ENCODE measurements at regions not wholly inside any gene's neighbourhood (a gene's known extent, or its start where the extent isn't known, plus 50 kb on each side); places are given as distances from the start of the nearest gene placed in this dataset.

DNA sequence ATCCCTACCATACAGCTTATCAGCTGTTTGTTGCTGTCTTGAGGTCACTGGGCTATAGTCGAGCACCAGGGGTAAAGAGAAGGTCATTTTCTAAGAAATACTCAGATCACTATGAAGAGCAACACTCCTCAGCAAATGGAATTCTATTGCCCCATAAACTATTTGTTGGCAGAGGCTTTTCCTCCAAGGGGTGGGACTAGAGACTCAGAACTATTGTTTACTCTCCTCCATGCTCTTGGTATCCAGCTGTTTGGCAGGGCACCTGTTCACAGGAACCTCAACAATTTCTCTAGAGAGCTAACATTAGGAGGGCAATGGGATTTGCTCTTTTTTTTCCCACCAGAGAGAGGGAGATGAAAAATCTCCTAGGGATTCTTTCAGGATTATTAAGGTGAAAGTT, 249.1 kb upstream of the SPRED2 start:
- Mint-ChIP-seq H3K36me3 (peaks cover 3% of the 10 kb centered on the region; the same call in 1 of the 2 replicates), H3K27me3 (ENCODE audit: low read depth) (no peaks in the 10 kb centered on the region), H3K4me1 (peaks cover 12% of the 10 kb centered on the region), H3K4me3 (no peak overlapping the region), H3K9me3 (peaks cover 23% of the 10 kb centered on the region), H3K27ac (no peak overlapping the region)
- POLR2A ChIA-PET, result no interaction called here
- CTCF ChIA-PET, result interaction anchor here (1.2 to 1.6 kb wide), 2 partner anchors 29 to 41 kb away, joined by 4 to 9 read pairs; no protein-coding TSS in a partner anchor
- TF ChIP-seq ZNF396 (CRISPR knock-in tag; IDR thresholded peaks at IDR 0.05; ENCODE audit: borderline replicate concordance), result no peak
- TF ChIP-seq ZNF138 (CRISPR knock-in tag; conservative IDR thresholded peaks at IDR 0.05), result no peak
- TF ChIP-seq, protein P1, sequence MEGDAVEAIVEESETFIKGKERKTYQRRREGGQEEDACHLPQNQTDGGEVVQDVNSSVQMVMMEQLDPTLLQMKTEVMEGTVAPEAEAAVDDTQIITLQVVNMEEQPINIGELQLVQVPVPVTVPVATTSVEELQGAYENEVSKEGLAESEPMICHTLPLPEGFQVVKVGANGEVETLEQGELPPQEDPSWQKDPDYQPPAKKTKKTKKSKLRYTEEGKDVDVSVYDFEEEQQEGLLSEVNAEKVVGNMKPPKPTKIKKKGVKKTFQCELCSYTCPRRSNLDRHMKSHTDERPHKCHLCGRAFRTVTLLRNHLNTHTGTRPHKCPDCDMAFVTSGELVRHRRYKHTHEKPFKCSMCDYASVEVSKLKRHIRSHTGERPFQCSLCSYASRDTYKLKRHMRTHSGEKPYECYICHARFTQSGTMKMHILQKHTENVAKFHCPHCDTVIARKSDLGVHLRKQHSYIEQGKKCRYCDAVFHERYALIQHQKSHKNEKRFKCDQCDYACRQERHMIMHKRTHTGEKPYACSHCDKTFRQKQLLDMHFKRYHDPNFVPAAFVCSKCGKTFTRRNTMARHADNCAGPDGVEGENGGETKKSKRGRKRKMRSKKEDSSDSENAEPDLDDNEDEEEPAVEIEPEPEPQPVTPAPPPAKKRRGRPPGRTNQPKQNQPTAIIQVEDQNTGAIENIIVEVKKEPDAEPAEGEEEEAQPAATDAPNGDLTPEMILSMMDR (IDR thresholded peaks at IDR 0.05), result no peak
- TF ChIP-seq CBFB (CRISPR knock-in tag; IDR thresholded peaks at IDR 0.05; ENCODE audit: low read depth), result no peak
- TF ChIP-seq ZNF416 (CRISPR knock-in tag; IDR thresholded peaks at IDR 0.05), result no peak
- TF ChIP-seq ARID4B (CRISPR knock-in tag; IDR thresholded peaks at IDR 0.05; ENCODE audit: borderline replicate concordance), result no peak
- no peak for TF ChIP-seq NFYB (CRISPR knock-in tag; conservative IDR thresholded peaks at IDR 0.05; ENCODE audit: low read depth)
- TF ChIP-seq NR2C2 (CRISPR knock-in tag; IDR thresholded peaks at IDR 0.05), result no peak
- no peak for TF ChIP-seq ZNF263 (CRISPR knock-in tag; IDR thresholded peaks at IDR 0.05; ENCODE audit: low read depth)
- TF ChIP-seq ZBTB21 (CRISPR knock-in tag; IDR thresholded peaks at IDR 0.05; ENCODE audit: borderline replicate concordance), result no peak
- no peak for TF ChIP-seq HMGA2 (CRISPR knock-in tag; IDR thresholded peaks at IDR 0.05)
- no peak for TF ChIP-seq TP53 (CRISPR knock-in tag; IDR thresholded peaks at IDR 0.05)
- no peak for TF ChIP-seq RELA (CRISPR knock-in tag; IDR thresholded peaks at IDR 0.05; ENCODE audit: borderline replicate concordance)
- TF ChIP-seq, protein P2, sequence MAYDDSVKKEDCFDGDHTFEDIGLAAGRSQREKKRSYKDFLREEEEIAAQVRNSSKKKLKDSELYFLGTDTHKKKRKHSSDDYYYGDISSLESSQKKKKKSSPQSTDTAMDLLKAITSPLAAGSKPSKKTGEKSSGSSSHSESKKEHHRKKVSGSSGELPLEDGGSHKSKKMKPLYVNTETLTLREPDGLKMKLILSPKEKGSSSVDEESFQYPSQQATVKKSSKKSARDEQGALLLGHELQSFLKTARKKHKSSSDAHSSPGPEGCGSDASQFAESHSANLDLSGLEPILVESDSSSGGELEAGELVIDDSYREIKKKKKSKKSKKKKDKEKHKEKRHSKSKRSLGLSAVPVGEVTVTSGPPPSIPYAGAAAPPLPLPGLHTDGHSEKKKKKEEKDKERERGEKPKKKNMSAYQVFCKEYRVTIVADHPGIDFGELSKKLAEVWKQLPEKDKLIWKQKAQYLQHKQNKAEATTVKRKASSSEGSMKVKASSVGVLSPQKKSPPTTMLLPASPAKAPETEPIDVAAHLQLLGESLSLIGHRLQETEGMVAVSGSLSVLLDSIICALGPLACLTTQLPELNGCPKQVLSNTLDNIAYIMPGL (CRISPR knock-in tag; IDR thresholded peaks at IDR 0.05), result no peak
- no peak for DNase-seq (ENCODE audit: low spot score)
- no peak for ATAC-seq

- POLR2A ChIA-PET, result no interaction called here
- ATAC-seq, result no peak
- CTCF ChIA-PET, result no interaction called here
- DNase-seq (ENCODE audit: low spot score), result no peak
- Mint-ChIP-seq H3K27me3 (ENCODE audit: low read depth) (no peaks in the 10 kb centered on the region; the same call in 1 of the 2 replicates), H3K36me3 (peaks cover 16% of the 10 kb centered on the region), H3K4me1 (peaks cover 16% of the 10 kb centered on the region), H3K4me3 (no peak overlapping the region), H3K9me3 (peaks cover 39% of the 10 kb centered on the region), H3K27ac (no peak overlapping the region)
- no peak for TF ChIP-seq IRF1 (CRISPR knock-in tag; IDR thresholded peaks at IDR 0.05)
- TF ChIP-seq ZNF396 (CRISPR knock-in tag; IDR thresholded peaks at IDR 0.05; ENCODE audit: borderline replicate concordance), result no peak
- TF ChIP-seq GABPB1 (CRISPR knock-in tag; IDR thresholded peaks at IDR 0.05), result no peak
- no peak for TF ChIP-seq MYBL2 (CRISPR knock-in tag; IDR thresholded peaks at IDR 0.05)
- no peak for TF ChIP-seq ZNF423 (CRISPR knock-in tag; IDR thresholded peaks at IDR 0.05)
- TF ChIP-seq CREM (CRISPR knock-in tag; IDR thresholded peaks at IDR 0.05), result no peak
- TF ChIP-seq, protein P3, sequence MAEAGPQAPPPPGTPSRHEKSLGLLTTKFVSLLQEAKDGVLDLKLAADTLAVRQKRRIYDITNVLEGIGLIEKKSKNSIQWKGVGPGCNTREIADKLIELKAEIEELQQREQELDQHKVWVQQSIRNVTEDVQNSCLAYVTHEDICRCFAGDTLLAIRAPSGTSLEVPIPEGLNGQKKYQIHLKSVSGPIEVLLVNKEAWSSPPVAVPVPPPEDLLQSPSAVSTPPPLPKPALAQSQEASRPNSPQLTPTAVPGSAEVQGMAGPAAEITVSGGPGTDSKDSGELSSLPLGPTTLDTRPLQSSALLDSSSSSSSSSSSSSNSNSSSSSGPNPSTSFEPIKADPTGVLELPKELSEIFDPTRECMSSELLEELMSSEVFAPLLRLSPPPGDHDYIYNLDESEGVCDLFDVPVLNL (CRISPR knock-in tag; IDR thresholded peaks at IDR 0.05; ENCODE audit: borderline replicate concordance, low read depth), result no peak
- TF ChIP-seq ZNF138 (CRISPR knock-in tag; conservative IDR thresholded peaks at IDR 0.05), result no peak
- TF ChIP-seq E2F5 (CRISPR knock-in tag; IDR thresholded peaks at IDR 0.05), result no peak
- TF ChIP-seq, protein P4, sequence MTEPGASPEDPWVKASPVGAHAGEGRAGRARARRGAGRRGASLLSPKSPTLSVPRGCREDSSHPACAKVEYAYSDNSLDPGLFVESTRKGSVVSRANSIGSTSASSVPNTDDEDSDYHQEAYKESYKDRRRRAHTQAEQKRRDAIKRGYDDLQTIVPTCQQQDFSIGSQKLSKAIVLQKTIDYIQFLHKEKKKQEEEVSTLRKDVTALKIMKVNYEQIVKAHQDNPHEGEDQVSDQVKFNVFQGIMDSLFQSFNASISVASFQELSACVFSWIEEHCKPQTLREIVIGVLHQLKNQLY (CRISPR knock-in tag; IDR thresholded peaks at IDR 0.05), result no peak
Observed at GRCh38 chr2:65678779-65679391, 246.5 kb upstream of the SPRED2 start.

Data from WTC11 (cell line).